SK-N-SH (cell line): ENCODE measurements at regions not wholly inside any gene's neighbourhood (a gene's known extent, or its start where the extent isn't known, plus 50 kb on each side); places are given as distances from the start of the nearest gene placed in this dataset.

Source experiments
- EP300 ChIP-seq, 2 experiments: IDR thresholded peaks; 2 replicates each; pipeline versions ENCODE4 v1.4.0 to v1.6.1; 2012; ENCODE audit warnings: borderline replicate concordance in 1 of 2, low read depth in 1 of 2, low read length in 1 of 2
- GABPA ChIP-seq: IDR thresholded peaks from 2 replicates; pipeline ENCODE4 v1.4.0; 2012; ENCODE audit warnings: low read depth, mild to moderate bottlenecking
- GATA2 ChIP-seq: sonication (generic); formaldehyde crosslinking; IDR thresholded peaks from 2 replicates; pipeline ENCODE4 v1.5.0; 2020; ENCODE audit warnings: mild to moderate bottlenecking, missing genetic modification reagents
- MAX ChIP-seq: IDR thresholded peaks from 2 replicates; pipeline ENCODE4 v1.4.0; 2012; ENCODE audit warnings: low read depth
- MXI1 ChIP-seq: IDR thresholded peaks from 2 replicates; pipeline ENCODE4 v1.6.1; 2012; ENCODE audit warnings: mild to moderate bottlenecking, low read depth, low read length, improper control_type of control experiment
- PBX3 ChIP-seq: IDR thresholded peaks from 2 replicates; pipeline ENCODE4; 2012
- SIN3A ChIP-seq: IDR thresholded peaks from 2 replicates; pipeline ENCODE4 v1.6.1; 2012; ENCODE audit warnings: low read depth, mild to moderate bottlenecking, low read length, moderate library complexity, borderline replicate concordance
- TF ChIP-seq, protein P1 (sequence below): fragments of 200-600 bp; sonication (generic); IDR thresholded peaks from 2 replicates; pipeline ENCODE4 v1.6.1; 2017; ENCODE audit warnings: antibody characterized with exemption, mild to moderate bottlenecking, moderate library complexity
- TF ChIP-seq, protein P2 (sequence below): IDR thresholded peaks from 2 replicates; pipeline ENCODE4 v1.6.1; 2012; ENCODE audit warnings: mild to moderate bottlenecking, low read depth, low read length, moderate library complexity

DNA sequence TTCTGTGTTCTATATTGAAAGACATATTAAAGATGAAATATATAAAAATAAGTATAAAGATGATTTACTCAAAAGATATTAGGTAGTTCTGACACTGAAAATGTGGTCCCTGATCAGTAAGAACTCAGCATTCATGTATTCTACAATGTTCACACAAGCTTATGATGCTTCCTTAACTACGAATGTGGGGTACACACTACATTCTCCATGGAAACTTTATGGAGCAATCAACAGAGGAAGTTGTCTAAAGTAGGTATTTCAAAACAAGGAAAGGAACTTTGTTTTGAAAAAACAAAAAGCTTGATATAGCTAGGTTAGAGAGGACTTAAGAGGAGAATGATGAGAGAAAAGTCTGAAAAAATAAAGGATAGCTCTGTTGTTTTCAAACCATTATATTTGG lies 119.7 kb upstream of the RGS18 start:
- TF ChIP-seq, protein P1, sequence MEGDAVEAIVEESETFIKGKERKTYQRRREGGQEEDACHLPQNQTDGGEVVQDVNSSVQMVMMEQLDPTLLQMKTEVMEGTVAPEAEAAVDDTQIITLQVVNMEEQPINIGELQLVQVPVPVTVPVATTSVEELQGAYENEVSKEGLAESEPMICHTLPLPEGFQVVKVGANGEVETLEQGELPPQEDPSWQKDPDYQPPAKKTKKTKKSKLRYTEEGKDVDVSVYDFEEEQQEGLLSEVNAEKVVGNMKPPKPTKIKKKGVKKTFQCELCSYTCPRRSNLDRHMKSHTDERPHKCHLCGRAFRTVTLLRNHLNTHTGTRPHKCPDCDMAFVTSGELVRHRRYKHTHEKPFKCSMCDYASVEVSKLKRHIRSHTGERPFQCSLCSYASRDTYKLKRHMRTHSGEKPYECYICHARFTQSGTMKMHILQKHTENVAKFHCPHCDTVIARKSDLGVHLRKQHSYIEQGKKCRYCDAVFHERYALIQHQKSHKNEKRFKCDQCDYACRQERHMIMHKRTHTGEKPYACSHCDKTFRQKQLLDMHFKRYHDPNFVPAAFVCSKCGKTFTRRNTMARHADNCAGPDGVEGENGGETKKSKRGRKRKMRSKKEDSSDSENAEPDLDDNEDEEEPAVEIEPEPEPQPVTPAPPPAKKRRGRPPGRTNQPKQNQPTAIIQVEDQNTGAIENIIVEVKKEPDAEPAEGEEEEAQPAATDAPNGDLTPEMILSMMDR, result no peak
- TF ChIP-seq MAX (no peak), PBX3 (no peak), SIN3A (no peak), GABPA (no peak), GATA2 (CRISPR knock-in tag) (no peak), MXI1 (no peak), EP300 (IDR thresholded peaks at IDR 0.05; ENCODE audit: borderline replicate concordance in 1 of 2, low read depth in 1 of 2, low read length in 1 of 2) (no peak)
- TF ChIP-seq, protein P2, sequence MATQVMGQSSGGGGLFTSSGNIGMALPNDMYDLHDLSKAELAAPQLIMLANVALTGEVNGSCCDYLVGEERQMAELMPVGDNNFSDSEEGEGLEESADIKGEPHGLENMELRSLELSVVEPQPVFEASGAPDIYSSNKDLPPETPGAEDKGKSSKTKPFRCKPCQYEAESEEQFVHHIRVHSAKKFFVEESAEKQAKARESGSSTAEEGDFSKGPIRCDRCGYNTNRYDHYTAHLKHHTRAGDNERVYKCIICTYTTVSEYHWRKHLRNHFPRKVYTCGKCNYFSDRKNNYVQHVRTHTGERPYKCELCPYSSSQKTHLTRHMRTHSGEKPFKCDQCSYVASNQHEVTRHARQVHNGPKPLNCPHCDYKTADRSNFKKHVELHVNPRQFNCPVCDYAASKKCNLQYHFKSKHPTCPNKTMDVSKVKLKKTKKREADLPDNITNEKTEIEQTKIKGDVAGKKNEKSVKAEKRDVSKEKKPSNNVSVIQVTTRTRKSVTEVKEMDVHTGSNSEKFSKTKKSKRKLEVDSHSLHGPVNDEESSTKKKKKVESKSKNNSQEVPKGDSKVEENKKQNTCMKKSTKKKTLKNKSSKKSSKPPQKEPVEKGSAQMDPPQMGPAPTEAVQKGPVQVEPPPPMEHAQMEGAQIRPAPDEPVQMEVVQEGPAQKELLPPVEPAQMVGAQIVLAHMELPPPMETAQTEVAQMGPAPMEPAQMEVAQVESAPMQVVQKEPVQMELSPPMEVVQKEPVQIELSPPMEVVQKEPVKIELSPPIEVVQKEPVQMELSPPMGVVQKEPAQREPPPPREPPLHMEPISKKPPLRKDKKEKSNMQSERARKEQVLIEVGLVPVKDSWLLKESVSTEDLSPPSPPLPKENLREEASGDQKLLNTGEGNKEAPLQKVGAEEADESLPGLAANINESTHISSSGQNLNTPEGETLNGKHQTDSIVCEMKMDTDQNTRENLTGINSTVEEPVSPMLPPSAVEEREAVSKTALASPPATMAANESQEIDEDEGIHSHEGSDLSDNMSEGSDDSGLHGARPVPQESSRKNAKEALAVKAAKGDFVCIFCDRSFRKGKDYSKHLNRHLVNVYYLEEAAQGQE, result no peak
